K562 (cell line): ENCODE measurements at regions not wholly inside any gene's neighbourhood (a gene's known extent, or its start where the extent isn't known, plus 50 kb on each side); places are given as distances from the start of the nearest gene placed in this dataset.

ENCODE experiments used
- ATAC-seq: fragments of 200-7000 bp; cut with Tn5 transposase; 3 replicates; pipeline ENCODE4 v1.9.1; 2020; ENCODE audit warnings: moderate library complexity
- BruUV-seq: library from RNA; stranded (reverse); fragments of 400-500 nt; replicated peaks from 2 replicates; lab custom pipeline; 2021; lab: Mats Ljungman, UMichigan
- CTCF ChIA-PET: fragments of 300-600 bp; formaldehyde crosslinking; extraction: SDS; loops from one replicate; lab custom pipeline; 2021; ENCODE audit warnings: low intra/inter-chr PET ratio; lab: Yijun Ruan, JAX
- POLR2A ChIA-PET: fragments of 300-600, 350-650 bp; sonication (Branson Sonifier 250); formaldehyde crosslinking; extraction: SDS; loops from one replicate; lab custom pipeline; 2021; ENCODE audit warnings: antibody characterized with exemption, inconsistent platforms; lab: Yijun Ruan, JAX
- DNase-seq, 4 experiments: peaks; one replicate each; pipeline versions ENCODE4 v3.0.0 to v3.0.0-alpha.2; 2011 to 2018; ENCODE audit warnings: low spot score in 3 of 4, mixed read lengths in 3 of 4; ENCODE audit errors: extremely low read depth in 1 of 4
- FAIRE-seq: peaks from 2 replicates; lab custom pipeline; 2011; peaks lifted over from hg19 to GRCh38; lab: Jason Lieb, UNC
- H2AFZ ChIP-seq: 2 replicates; pipeline ENCODE4 v1.6.0; 2011; ENCODE audit warnings: low read depth, low read length, control low read depth, inconsistent platforms
- H3K27ac ChIP-seq: fragments of 200-600 bp; 3 replicates; pipeline ENCODE4 v1.8.0; 2011; ENCODE audit warnings: low read depth, mild to moderate bottlenecking, control low read depth, inconsistent platforms, low read length, moderate library complexity, mixed read lengths; ENCODE audit errors: extremely low read depth
- H3K27me3 ChIP-seq, 2 experiments: fragments of 300-600 bp in 1 of 2; 2 replicates in 1 of 2; 3 replicates in 1 of 2; pipeline versions ENCODE4 v1.6.0 to v1.8.0; 2011; ENCODE audit warnings: inconsistent platforms in 2 of 2, low read length in 2 of 2, mild to moderate bottlenecking in 1 of 2, mixed read lengths in 1 of 2, moderate library complexity in 1 of 2; ENCODE audit not compliant: control insufficient read depth in 2 of 2, insufficient read depth in 2 of 2
- H3K36me3 ChIP-seq: fragments of 300-600 bp; 3 replicates; pipeline ENCODE4 v1.8.0; 2011; ENCODE audit warnings: mild to moderate bottlenecking, low read length, inconsistent platforms; ENCODE audit not compliant: control insufficient read depth, insufficient read depth
- H3K4me1 ChIP-seq, 2 experiments: fragments of 200-600 bp in 1 of 2; replicated peaks in 1 of 2; 2 replicates in 1 of 2; 3 replicates in 1 of 2; pipeline versions ENCODE4 v1.5.1 to v1.8.0; 2011; ENCODE audit warnings: inconsistent platforms in 2 of 2, low read length in 2 of 2, mild to moderate bottlenecking in 1 of 2, mixed read lengths in 1 of 2, moderate library complexity in 1 of 2; ENCODE audit not compliant: control insufficient read depth in 2 of 2, insufficient read depth in 2 of 2
- H3K4me2 ChIP-seq: 2 replicates; pipeline ENCODE4 v1.6.1; 2011; ENCODE audit warnings: low read length, control low read depth, inconsistent platforms, mixed read lengths; ENCODE audit not compliant: insufficient read depth
- H3K4me3 ChIP-seq: fragments of 200-600 bp; sonication (generic), shearing (Covaris generic); 2 replicates; pipeline ENCODE4 v1.5.1; 2016; ENCODE audit warnings: control low read depth, inconsistent platforms
- H3K79me2 ChIP-seq: fragments of 200-600 bp; 3 replicates; pipeline ENCODE4 v1.8.0; 2011; ENCODE audit warnings: low read length, inconsistent platforms; ENCODE audit not compliant: control insufficient read depth, insufficient read depth
- H3K9ac ChIP-seq, 2 experiments: 2 replicates each; pipeline versions ENCODE4 v1.6.0 to v1.6.1; 2011; ENCODE audit warnings: low read depth in 2 of 2, low read length in 2 of 2, control low read depth in 1 of 2, inconsistent platforms in 1 of 2, mild to moderate bottlenecking in 1 of 2, mixed read lengths in 1 of 2; ENCODE audit not compliant: insufficient read depth in 1 of 2
- H3K9me1 ChIP-seq: one replicate; pipeline ENCODE4 v1.6.0; 2011; ENCODE audit warnings: inconsistent platforms, mild to moderate bottlenecking, low read length, moderate library complexity; ENCODE audit not compliant: control insufficient read depth, insufficient read depth
- H3K9me3 ChIP-seq: replicated peaks from 2 replicates; pipeline ENCODE4 v1.5.1; 2011; ENCODE audit warnings: low read depth, low read length, inconsistent platforms; ENCODE audit not compliant: control insufficient read depth, insufficient read depth
- H4K20me1 ChIP-seq: replicated peaks from 2 replicates; pipeline ENCODE4 v1.6.1; 2011; ENCODE audit warnings: low read length, inconsistent platforms, mixed read lengths; ENCODE audit not compliant: control insufficient read depth, insufficient read depth
- BCL6 ChIP-seq: fragments of 250-450 bp; sonication (Bioruptor Pico); IDR thresholded peaks from 2 replicates; pipeline ENCODE4 v1.4.0; 2020
- CBX1 ChIP-seq: sonication (generic); IDR thresholded peaks from 2 replicates; pipeline ENCODE4 v1.6.1; 2016; ENCODE audit warnings: antibody characterized with exemption, low read depth, mild to moderate bottlenecking
- CXXC5 ChIP-seq: fragments of 250-450 bp; sonication (Bioruptor Pico); IDR thresholded peaks from 2 replicates; pipeline ENCODE4 v1.8.0; 2022; ENCODE audit warnings: inconsistent platforms, mild to moderate bottlenecking, moderate library complexity
- ELF4 ChIP-seq: fragments of 450-650 bp; formaldehyde crosslinking; IDR thresholded peaks from 2 replicates; pipeline ENCODE4 v1.4.0; 2022; ENCODE audit warnings: missing genetic modification characterization
- FOXA1 ChIP-seq: fragments of 450-650 bp; IDR thresholded peaks from 2 replicates; pipeline ENCODE4 v1.6.1; 2016; ENCODE audit warnings: mild to moderate bottlenecking, borderline replicate concordance
- MAZ ChIP-seq, 2 experiments: fragments of 450-650 bp in 1 of 2; sonication (generic) in 1 of 2; formaldehyde crosslinking; IDR thresholded peaks in 1 of 2; conservative IDR thresholded peaks in 1 of 2; 2 replicates each; pipeline versions ENCODE4 v1.4.0 to v1.5.0; 2020; ENCODE audit warnings: mild to moderate bottlenecking in 1 of 2, missing genetic modification reagents in 1 of 2
- NFE2 ChIP-seq: IDR thresholded peaks from 2 replicates; pipeline ENCODE4 v1.6.1; 2014; ENCODE audit warnings: antibody characterized with exemption, low read depth
- NR1H2 ChIP-seq: sonication (generic); formaldehyde crosslinking; IDR thresholded peaks from 2 replicates; pipeline ENCODE4 v1.4.0; 2020; ENCODE audit warnings: mild to moderate bottlenecking, missing genetic modification reagents
- PHTF2 ChIP-seq: fragments of 250-450 bp; sonication (Bioruptor Pico); IDR thresholded peaks from 2 replicates; pipeline ENCODE4 v1.5.0; 2021; ENCODE audit warnings: mild to moderate bottlenecking
- SMAD1 ChIP-seq: fragments of 150-350 bp; IDR thresholded peaks from 2 replicates; pipeline ENCODE4 v1.6.1; 2014; ENCODE audit warnings: low read length, low read depth; ENCODE audit not compliant: partially characterized antibody
- TAF9B ChIP-seq: fragments of 450-650 bp; IDR thresholded peaks from 2 replicates; pipeline ENCODE4 v1.6.1; 2018; ENCODE audit warnings: mild to moderate bottlenecking; ENCODE audit not compliant: partially characterized antibody
- ZNF197 ChIP-seq: fragments of 200-800 bp; sonication (Bioruptor generic); IDR thresholded peaks from 2 replicates; pipeline ENCODE4 v1.6.1; 2016; ENCODE audit warnings: low read depth, missing genetic modification characterization, missing compliant biosample characterization
- ZZZ3 ChIP-seq: fragments of 450-650 bp; IDR thresholded peaks from 2 replicates; pipeline ENCODE4 v1.6.1; 2016; ENCODE audit warnings: antibody characterized with exemption, mild to moderate bottlenecking, moderate library complexity
- WGBS: fragments of 100-300 bp; shearing (Covaris generic); methylation state at CpG from one replicate; pipeline ENCODE4 v1.1.6; 2016; ENCODE audit warnings: low coverage, mixed read lengths; ENCODE audit not compliant: insufficient coverage; ENCODE audit errors: missing lambda C conversion rate; 5-methylcytosine and 5-hydroxymethylcytosine counted together
- in situ Hi-C: fragments of 300-500 bp; cut with MboI; formaldehyde crosslinking; loops from 4 replicates; pipeline ENCODE4 v1.15.0; 2018; ENCODE audit warnings: inconsistent platforms, mixed read lengths
- intact Hi-C: fragments of 100-400 bp; cut with micrococcal nuclease; formaldehyde crosslinking; loops from 2 replicates; pipeline ENCODE4 v1.14.2; 2022
- TF ChIP-seq, protein P1 (sequence below): fragments of 450-650 bp; IDR thresholded peaks from 2 replicates; pipeline ENCODE4 v1.6.1; 2014; ENCODE audit warnings: low read depth, mild to moderate bottlenecking, moderate library complexity, borderline replicate concordance
- TF ChIP-seq, protein P2 (sequence below): IDR thresholded peaks from 2 replicates; pipeline ENCODE4 v1.6.1; 2016; ENCODE audit warnings: missing genetic modification characterization, missing compliant biosample characterization
- TF ChIP-seq, protein P3 (sequence below): fragments of 450-650 bp; formaldehyde crosslinking; conservative IDR thresholded peaks from 2 replicates; pipeline ENCODE4 v1.4.0; 2022; ENCODE audit warnings: mild to moderate bottlenecking, missing genetic modification characterization
- TF ChIP-seq, protein P4 (sequence below): fragments of 250-450 bp; sonication (Bioruptor Pico); IDR thresholded peaks from 2 replicates; pipeline ENCODE4 v1.8.0; 2021; ENCODE audit warnings: moderate library complexity, mild to moderate bottlenecking, inconsistent platforms

DNA sequence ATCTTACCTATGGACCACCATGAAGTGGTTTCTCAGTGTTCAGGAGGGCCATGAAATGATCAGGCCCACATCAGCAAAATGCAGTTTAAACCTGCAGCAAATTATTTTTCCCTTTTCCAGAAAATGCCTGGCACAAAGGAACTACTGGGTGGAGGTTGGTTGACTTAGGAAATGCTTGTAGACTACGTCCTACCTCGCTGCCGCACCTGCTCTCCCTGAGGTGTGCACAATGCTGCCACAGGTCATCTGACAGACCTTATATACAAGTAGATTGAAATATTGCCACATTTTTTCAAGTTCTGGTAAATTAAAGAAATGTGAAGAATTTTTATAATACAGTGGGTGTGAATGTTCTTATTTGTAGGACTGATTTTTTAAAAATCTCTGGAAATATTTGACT, 166.7 kb upstream of the PDE4B start:
- peaks cover 61% of the 10 kb centered on the region for H3K36me3 ChIP-seq

More for the DNA sequence above, 166.7 kb upstream of the PDE4B start:
- 96% methylated on average over 3 of the region's 3 CpGs for WGBS
- no peak overlapping the region for H3K4me3 ChIP-seq
- no peaks in the 10 kb centered on the region for H3K9me1 ChIP-seq
- FAIRE-seq: no peak
- H4K20me1 ChIP-seq: no peaks in the 10 kb centered on the region
- H3K4me1 ChIP-seq: peaks cover 0 to 4% of the 10 kb centered on the region in 2 experiments; a peak in 3 of 5 replicates
- no peak overlapping the region for H3K27ac ChIP-seq
- H2AFZ ChIP-seq: no peak overlapping the region
- CTCF ChIA-PET: no interaction called here
- in situ Hi-C loops: no loop called here
- BruUV-seq: no TSS peak
- TF ChIP-seq TAF9B (no peak), PHTF2 (CRISPR knock-in tag) (no peak), SMAD1 (no peak), FOXA1 (no peak), CBX1 (no peak), ZZZ3 (no peak), NR1H2 (CRISPR knock-in tag) (no peak), CXXC5 (CRISPR knock-in tag) (no peak), ZNF197 (CRISPR knock-in tag) (no peak), MAZ (CRISPR knock-in tag; conservative IDR thresholded peaks at IDR 0.05 in 1 of 2, IDR thresholded peaks at IDR 0.05 in 1 of 2) (no peak), ELF4 (CRISPR knock-in tag) (no peak), NFE2 (no peak), BCL6 (no peak)
- TF ChIP-seq, protein P1, sequence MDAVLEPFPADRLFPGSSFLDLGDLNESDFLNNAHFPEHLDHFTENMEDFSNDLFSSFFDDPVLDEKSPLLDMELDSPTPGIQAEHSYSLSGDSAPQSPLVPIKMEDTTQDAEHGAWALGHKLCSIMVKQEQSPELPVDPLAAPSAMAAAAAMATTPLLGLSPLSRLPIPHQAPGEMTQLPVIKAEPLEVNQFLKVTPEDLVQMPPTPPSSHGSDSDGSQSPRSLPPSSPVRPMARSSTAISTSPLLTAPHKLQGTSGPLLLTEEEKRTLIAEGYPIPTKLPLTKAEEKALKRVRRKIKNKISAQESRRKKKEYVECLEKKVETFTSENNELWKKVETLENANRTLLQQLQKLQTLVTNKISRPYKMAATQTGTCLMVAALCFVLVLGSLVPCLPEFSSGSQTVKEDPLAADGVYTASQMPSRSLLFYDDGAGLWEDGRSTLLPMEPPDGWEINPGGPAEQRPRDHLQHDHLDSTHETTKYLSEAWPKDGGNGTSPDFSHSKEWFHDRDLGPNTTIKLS: no peak
- TF ChIP-seq, protein P2, sequence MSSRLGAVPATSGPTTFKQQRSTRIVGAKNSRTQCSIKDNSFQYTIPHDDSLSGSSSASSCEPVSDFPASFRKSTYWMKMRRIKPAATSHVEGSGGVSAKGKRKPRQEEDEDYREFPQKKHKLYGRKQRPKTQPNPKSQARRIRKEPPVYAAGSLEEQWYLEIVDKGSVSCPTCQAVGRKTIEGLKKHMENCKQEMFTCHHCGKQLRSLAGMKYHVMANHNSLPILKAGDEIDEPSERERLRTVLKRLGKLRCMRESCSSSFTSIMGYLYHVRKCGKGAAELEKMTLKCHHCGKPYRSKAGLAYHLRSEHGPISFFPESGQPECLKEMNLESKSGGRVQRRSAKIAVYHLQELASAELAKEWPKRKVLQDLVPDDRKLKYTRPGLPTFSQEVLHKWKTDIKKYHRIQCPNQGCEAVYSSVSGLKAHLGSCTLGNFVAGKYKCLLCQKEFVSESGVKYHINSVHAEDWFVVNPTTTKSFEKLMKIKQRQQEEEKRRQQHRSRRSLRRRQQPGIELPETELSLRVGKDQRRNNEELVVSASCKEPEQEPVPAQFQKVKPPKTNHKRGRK: no peak
- TF ChIP-seq, protein P3, sequence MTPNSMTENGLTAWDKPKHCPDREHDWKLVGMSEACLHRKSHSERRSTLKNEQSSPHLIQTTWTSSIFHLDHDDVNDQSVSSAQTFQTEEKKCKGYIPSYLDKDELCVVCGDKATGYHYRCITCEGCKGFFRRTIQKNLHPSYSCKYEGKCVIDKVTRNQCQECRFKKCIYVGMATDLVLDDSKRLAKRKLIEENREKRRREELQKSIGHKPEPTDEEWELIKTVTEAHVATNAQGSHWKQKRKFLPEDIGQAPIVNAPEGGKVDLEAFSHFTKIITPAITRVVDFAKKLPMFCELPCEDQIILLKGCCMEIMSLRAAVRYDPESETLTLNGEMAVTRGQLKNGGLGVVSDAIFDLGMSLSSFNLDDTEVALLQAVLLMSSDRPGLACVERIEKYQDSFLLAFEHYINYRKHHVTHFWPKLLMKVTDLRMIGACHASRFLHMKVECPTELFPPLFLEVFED (CRISPR knock-in tag): no peak
- TF ChIP-seq, protein P4, sequence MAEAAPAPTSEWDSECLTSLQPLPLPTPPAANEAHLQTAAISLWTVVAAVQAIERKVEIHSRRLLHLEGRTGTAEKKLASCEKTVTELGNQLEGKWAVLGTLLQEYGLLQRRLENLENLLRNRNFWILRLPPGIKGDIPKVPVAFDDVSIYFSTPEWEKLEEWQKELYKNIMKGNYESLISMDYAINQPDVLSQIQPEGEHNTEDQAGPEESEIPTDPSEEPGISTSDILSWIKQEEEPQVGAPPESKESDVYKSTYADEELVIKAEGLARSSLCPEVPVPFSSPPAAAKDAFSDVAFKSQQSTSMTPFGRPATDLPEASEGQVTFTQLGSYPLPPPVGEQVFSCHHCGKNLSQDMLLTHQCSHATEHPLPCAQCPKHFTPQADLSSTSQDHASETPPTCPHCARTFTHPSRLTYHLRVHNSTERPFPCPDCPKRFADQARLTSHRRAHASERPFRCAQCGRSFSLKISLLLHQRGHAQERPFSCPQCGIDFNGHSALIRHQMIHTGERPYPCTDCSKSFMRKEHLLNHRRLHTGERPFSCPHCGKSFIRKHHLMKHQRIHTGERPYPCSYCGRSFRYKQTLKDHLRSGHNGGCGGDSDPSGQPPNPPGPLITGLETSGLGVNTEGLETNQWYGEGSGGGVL (CRISPR knock-in tag): no peak
- TF ChIP-seq, all 486 proteins: peak for 0
- POLR2A ChIA-PET: no interaction called here
- no peaks in the 10 kb centered on the region for H3K9me3 ChIP-seq
- H3K27me3 ChIP-seq: no peaks in the 10 kb centered on the region
- no peak overlapping the region for H3K4me2 ChIP-seq
- no peaks in the 10 kb centered on the region for H3K79me2 ChIP-seq
- ATAC-seq: no peak
- no peak for DNase-seq
- H3K9ac ChIP-seq: no peak overlapping the region
- intact Hi-C loops: no loop called here
